Activated T-cell treated with anti-CD3 and anti-CD28 coated beads, Interleukin-2, amount 50 U/mL, for 72 hours (primary cell): ENCODE measurements at regions not wholly inside any gene's neighbourhood (a gene's known extent, or its start where the extent isn't known, plus 50 kb on each side); places are given as distances from the start of the nearest gene placed in this dataset.

Experiments
- ATAC-seq, 2 donors: fragments of 150-1000 bp; cut with Tn5 transposase; replicated peaks in 1 of 2; 2 replicates each; pipeline ENCODE4 v1.10.0; 2021; ENCODE audit warnings: moderate library complexity in 2 of 2, mild to moderate bottlenecking in 1 of 2
- DNase-seq, 2 donors: peaks; one replicate each; pipeline ENCODE4 v3.0.0; 2021 to 2022; ENCODE audit warnings: mixed read lengths in 1 of 2
- H3K27ac Mint-ChIP-seq: one replicate; pipeline ENCODE4 v1.8.0; 2022; ENCODE audit warnings: mild to moderate bottlenecking, moderate library complexity, mixed read lengths
- H3K27me3 Mint-ChIP-seq: one replicate; pipeline ENCODE4 v1.8.0; 2022; ENCODE audit warnings: low read depth, mixed read lengths
- H3K36me3 Mint-ChIP-seq, 2 donors: one replicate each; pipeline ENCODE4 v1.8.0; 2022; ENCODE audit warnings: mixed read lengths in 2 of 2, mild to moderate bottlenecking in 1 of 2; ENCODE audit not compliant: insufficient read depth in 2 of 2
- H3K4me1 Mint-ChIP-seq: one replicate; pipeline ENCODE4 v1.8.0; 2022; ENCODE audit warnings: low read depth, mixed read lengths
- H3K4me3 Mint-ChIP-seq, 2 donors: one replicate each; pipeline ENCODE4 v1.8.0; 2022; ENCODE audit warnings: mild to moderate bottlenecking in 2 of 2, mixed read lengths in 2 of 2, moderate library complexity in 2 of 2
- H3K9me3 Mint-ChIP-seq, 2 donors: one replicate each; pipeline ENCODE4 v1.8.0; 2022; ENCODE audit warnings: mixed read lengths in 2 of 2

GRCh38 chr1:224791362-224791941 lies 138.0 kb upstream of the DNAH14 start:
- DNase-seq (no peak), ATAC-seq (no peak)
- peaks cover 2 to 9% of the 10 kb centered on the region in 2 donors for H3K9me3 Mint-ChIP-seq
- H3K4me1 Mint-ChIP-seq = peaks cover 4% of the 10 kb centered on the region
- H3K36me3 Mint-ChIP-seq = peaks cover 0 to 2% of the 10 kb centered on the region in 2 donors
- no peaks in the 10 kb centered on the region for H3K27me3 Mint-ChIP-seq
- H3K27ac Mint-ChIP-seq = no peak overlapping the region
- no peak overlapping the region for H3K4me3 Mint-ChIP-seq

GRCh38 chr1:224795591-224795990 lies 133.9 kb upstream of the DNAH14 start:
- ATAC-seq (no peak), DNase-seq (no peak)
- Mint-ChIP-seq H3K4me3 (no peak overlapping the region), H3K36me3 (no peaks in the 10 kb centered on the region), H3K9me3 (no peaks in the 10 kb centered on the region), H3K27me3 (no peaks in the 10 kb centered on the region), H3K4me1 (no peaks in the 10 kb centered on the region), H3K27ac (no peak overlapping the region)

DNA sequence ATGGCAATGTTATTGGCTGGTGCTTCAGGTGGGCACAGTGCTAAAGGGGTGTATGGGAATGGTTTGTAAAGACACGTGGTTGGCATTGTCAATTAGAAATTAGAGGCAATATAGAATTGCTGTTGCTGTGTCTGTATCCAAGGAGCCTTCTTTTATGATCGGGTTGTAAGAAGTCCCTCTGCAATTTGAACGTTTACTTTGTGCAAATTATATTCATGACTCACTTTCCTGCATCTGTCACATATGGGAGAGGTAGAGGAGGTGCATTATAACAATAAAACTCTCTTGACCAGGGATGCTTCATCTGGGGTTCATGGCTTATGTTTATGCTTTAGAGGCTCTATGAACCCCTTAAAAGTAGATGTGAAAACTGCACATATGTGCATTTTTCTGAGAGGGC lies 130.4 kb upstream of the DNAH14 start:
- ATAC-seq (no peak), DNase-seq (no peak)
- Mint-ChIP-seq H3K9me3 (no peaks in the 10 kb centered on the region), H3K4me1 (peaks cover 14% of the 10 kb centered on the region), H3K36me3 (no peaks in the 10 kb centered on the region), H3K4me3 (no peak overlapping the region), H3K27me3 (no peaks in the 10 kb centered on the region), H3K27ac (no peak overlapping the region)

GRCh38 chr1:224800486-224801119 lies 128.9 kb upstream of the DNAH14 start:
- Mint-ChIP-seq H3K4me1 (peaks cover 25% of the 10 kb centered on the region), H3K4me3 (no peak overlapping the region), H3K9me3 (no peaks in the 10 kb centered on the region), H3K36me3 (no peaks in the 10 kb centered on the region), H3K27ac (no peak overlapping the region), H3K27me3 (no peaks in the 10 kb centered on the region)
- DNase-seq (no peak), ATAC-seq (no peak)

GRCh38 chr1:224801844-224802490 lies 127.5 kb upstream of the DNAH14 start:
- no peaks in the 10 kb centered on the region for H3K9me3 Mint-ChIP-seq
- H3K4me1 Mint-ChIP-seq = peaks cover 25% of the 10 kb centered on the region
- H3K27me3 Mint-ChIP-seq = no peaks in the 10 kb centered on the region
- H3K27ac Mint-ChIP-seq = no peak overlapping the region
- H3K36me3 Mint-ChIP-seq = no peaks in the 10 kb centered on the region
- ATAC-seq = peak; percentile 41 to 53
- no peak overlapping the region for H3K4me3 Mint-ChIP-seq
- no peak for DNase-seq

GRCh38 chr1:224802617-224803016 lies 126.9 kb upstream of the DNAH14 start:
- ATAC-seq (no peak), DNase-seq (no peak)
- H3K27ac Mint-ChIP-seq = no peak overlapping the region
- H3K9me3 Mint-ChIP-seq = no peaks in the 10 kb centered on the region
- no peaks in the 10 kb centered on the region for H3K27me3 Mint-ChIP-seq
- no peak overlapping the region for H3K4me3 Mint-ChIP-seq
- H3K4me1 Mint-ChIP-seq = peaks cover 25% of the 10 kb centered on the region
- no peaks in the 10 kb centered on the region for H3K36me3 Mint-ChIP-seq

DNA sequence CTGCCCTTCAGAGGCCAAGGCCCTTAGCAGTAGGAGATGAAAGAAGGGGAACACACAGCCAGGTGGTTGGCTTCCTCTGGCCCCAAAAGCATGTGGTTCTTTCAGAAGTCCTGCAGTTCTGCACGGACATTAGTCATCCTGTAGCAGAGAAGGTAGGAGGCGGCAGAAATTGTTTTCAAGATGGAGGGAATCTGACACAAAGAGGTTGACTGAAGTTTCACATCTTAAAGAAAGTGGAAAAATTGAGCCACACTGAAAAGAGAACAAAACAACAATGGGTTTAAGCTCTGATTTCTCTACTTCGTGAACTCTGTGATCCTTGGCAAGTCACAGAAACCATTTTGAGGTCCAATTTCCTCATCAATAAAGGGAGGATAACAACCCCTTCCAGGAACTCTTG lies 125.3 kb upstream of the DNAH14 start:
- ATAC-seq (peak; percentile 64 to 73), DNase-seq (peak in 1 of 2 donors; percentile 7)
- H3K27me3 Mint-ChIP-seq = no peaks in the 10 kb centered on the region
- H3K36me3 Mint-ChIP-seq = no peaks in the 10 kb centered on the region
- no peak overlapping the region for H3K27ac Mint-ChIP-seq
- H3K9me3 Mint-ChIP-seq = no peaks in the 10 kb centered on the region
- H3K4me1 Mint-ChIP-seq = peaks cover 25% of the 10 kb centered on the region
- no peak overlapping the region for H3K4me3 Mint-ChIP-seq

DNA sequence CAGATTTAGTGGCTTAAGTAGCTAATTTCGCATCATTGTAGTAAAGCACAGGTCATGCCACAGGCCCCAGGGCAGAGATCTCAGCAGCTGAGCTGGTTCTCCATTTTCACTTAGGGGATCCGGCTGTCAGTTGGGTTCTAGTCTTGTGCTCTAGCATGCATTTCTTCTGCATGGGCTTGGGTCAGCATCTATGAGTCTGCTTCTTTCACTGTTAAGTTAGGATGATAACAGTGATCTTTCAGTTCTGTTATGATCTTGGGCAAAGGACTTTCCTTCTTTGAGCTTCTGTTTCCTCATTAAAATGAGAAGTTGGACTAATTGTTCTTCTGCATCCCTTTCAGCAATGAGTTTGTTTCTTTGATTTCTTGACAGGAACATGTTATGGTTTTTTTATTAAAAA lies 123.6 kb upstream of the DNAH14 start:
- DNase-seq = no peak
- no peak overlapping the region for H3K4me3 Mint-ChIP-seq
- H3K4me1 Mint-ChIP-seq = peaks cover 25% of the 10 kb centered on the region
- no peak for ATAC-seq
- H3K27ac Mint-ChIP-seq = no peak overlapping the region
- no peaks in the 10 kb centered on the region for H3K36me3 Mint-ChIP-seq
- H3K9me3 Mint-ChIP-seq = no peaks in the 10 kb centered on the region
- H3K27me3 Mint-ChIP-seq = no peaks in the 10 kb centered on the region

DNA sequence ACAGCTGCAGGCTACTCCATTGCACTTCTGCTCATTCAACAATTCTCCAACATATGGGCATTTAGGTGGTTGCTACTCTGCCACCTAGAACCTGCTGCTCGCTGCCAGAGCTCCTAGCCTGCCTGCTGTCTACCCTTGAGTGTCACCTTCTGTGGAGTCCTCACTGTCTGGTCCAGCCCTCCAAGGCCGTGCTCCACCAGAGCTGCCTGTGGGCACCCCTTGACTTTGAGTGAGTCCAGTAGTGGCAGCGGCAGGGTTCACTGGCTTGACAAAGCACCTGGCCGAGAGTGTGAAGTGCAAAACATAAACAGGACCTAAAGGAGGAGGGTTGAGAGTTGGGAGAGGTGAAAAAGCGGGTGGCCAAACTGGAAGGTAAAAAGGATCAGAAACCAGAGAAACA lies 120.3 kb upstream of the DNAH14 start:
- no peak overlapping the region for H3K27ac Mint-ChIP-seq
- no peak for DNase-seq
- H3K27me3 Mint-ChIP-seq = no peaks in the 10 kb centered on the region

GRCh38 chr1:224809613-224810012 lies 119.9 kb upstream of the DNAH14 start:
- Mint-ChIP-seq H3K9me3 (peaks cover 0 to 3% of the 10 kb centered on the region in 2 donors), H3K27ac (no peak overlapping the region), H3K36me3 (peaks cover 0 to 2% of the 10 kb centered on the region in 2 donors), H3K27me3 (no peaks in the 10 kb centered on the region), H3K4me3 (no peak overlapping the region), H3K4me1 (peaks cover 5% of the 10 kb centered on the region)
- no peak for ATAC-seq
- DNase-seq = no peak

More for the DNA sequence above, 120.3 kb upstream of the DNAH14 start:
- no peak for ATAC-seq
- peaks cover 10% of the 10 kb centered on the region for H3K4me1 Mint-ChIP-seq
- H3K36me3 Mint-ChIP-seq = peaks cover 0 to 2% of the 10 kb centered on the region in 2 donors
- no peak overlapping the region for H3K4me3 Mint-ChIP-seq
- H3K9me3 Mint-ChIP-seq = peaks cover 0 to 3% of the 10 kb centered on the region in 2 donors

GRCh38 chr1:224811564-224811963 lies 117.9 kb upstream of the DNAH14 start:
- Mint-ChIP-seq H3K9me3 (peaks cover 0 to 5% of the 10 kb centered on the region in 2 donors), H3K27me3 (no peaks in the 10 kb centered on the region), H3K36me3 (peaks cover 0 to 2% of the 10 kb centered on the region in 2 donors), H3K4me1 (no peaks in the 10 kb centered on the region), H3K4me3 (no peak overlapping the region), H3K27ac (no peak overlapping the region)
- ATAC-seq = no peak
- no peak for DNase-seq

GRCh38 chr1:224815647-224816046 lies 113.8 kb upstream of the DNAH14 start:
- DNase-seq (no peak), ATAC-seq (no peak)
- peaks cover 2 to 5% of the 10 kb centered on the region in 2 donors for H3K9me3 Mint-ChIP-seq
- H3K27me3 Mint-ChIP-seq = peaks cover 16% of the 10 kb centered on the region
- H3K4me3 Mint-ChIP-seq = no peak overlapping the region
- H3K36me3 Mint-ChIP-seq = peaks cover 0 to 2% of the 10 kb centered on the region in 2 donors
- H3K4me1 Mint-ChIP-seq = no peaks in the 10 kb centered on the region
- no peak overlapping the region for H3K27ac Mint-ChIP-seq

GRCh38 chr1:224816062-224816461 lies 113.4 kb upstream of the DNAH14 start:
- Mint-ChIP-seq H3K27ac (no peak overlapping the region), H3K36me3 (peaks cover 0 to 2% of the 10 kb centered on the region in 2 donors), H3K27me3 (peaks cover 16% of the 10 kb centered on the region), H3K4me1 (no peaks in the 10 kb centered on the region), H3K4me3 (no peak overlapping the region), H3K9me3 (peaks cover 2 to 5% of the 10 kb centered on the region in 2 donors)
- ATAC-seq = no peak
- DNase-seq = no peak
